ENCODE measurements at regions not wholly inside any gene's neighbourhood (a gene's known extent, or its start where the extent isn't known, plus 50 kb on each side); places are given as distances from the start of the nearest gene placed in this dataset.

- H3K4me1 ChIP-seq (replicated peaks; ENCODE audit: insufficient read depth), result no peaks in the 10 kb centered on the region
- no peaks in the 10 kb centered on the region for H3F3A ChIP-seq (ENCODE audit: insufficient read depth, low read depth)
- no peak overlapping the region for H3K4me2 ChIP-seq
- H3K9me2 ChIP-seq (ENCODE audit: insufficient read depth), result no peaks in the 10 kb centered on the region
- H3K36me3 ChIP-seq (ENCODE audit: low read depth), result no peaks in the 10 kb centered on the region
- no peak overlapping the region for H3K4me3 ChIP-seq
- no peak overlapping the region for H2AFZ ChIP-seq
- no peaks in the 10 kb centered on the region for H3K79me2 ChIP-seq (ENCODE audit: low read depth)
- no peaks in the 10 kb centered on the region for H4K20me1 ChIP-seq (ENCODE audit: insufficient read depth)
- TF ChIP-seq CTCF (conservative IDR thresholded peaks at IDR 0.05), result no peak
- no peak for TF ChIP-seq EZH2 (IDR thresholded peaks at IDR 0.05; ENCODE audit: low read depth)
- no peak for DNase-seq
- CTCF ChIA-PET, result no interaction called here
- H3K27me3 ChIP-seq (ENCODE audit: insufficient read depth, low read depth), result no peaks in the 10 kb centered on the region
- BruUV-seq (replicated peaks), result no TSS peak
- POLR2A ChIA-PET (ENCODE audit: unreplicated experiment), result no interaction called here
- intact Hi-C loops (cut with micrococcal nuclease; ENCODE audit: unreplicated experiment), result no loop called here
- H3K9me3 ChIP-seq (ENCODE audit: insufficient read depth, low read depth), result no peaks in the 10 kb centered on the region; the same call in 1 of the 2 replicates
- no peak overlapping the region for H3K27ac ChIP-seq
Observed at GRCh38 chr6:19712012-19712688, 125.0 kb upstream of the ID4 start.

GRCh38 chr6:19712998-19713397, 124.2 kb upstream of the ID4 start:
- POLR2A ChIA-PET (ENCODE audit: unreplicated experiment), result no interaction called here
- Histone ChIP-seq H3K36me3 (ENCODE audit: low read depth) (no peaks in the 10 kb centered on the region), H3K9me3 (ENCODE audit: insufficient read depth, low read depth) (no peaks in the 10 kb centered on the region; the same call in 1 of the 2 replicates), H3K27me3 (ENCODE audit: insufficient read depth, low read depth) (no peaks in the 10 kb centered on the region), H3F3A (ENCODE audit: insufficient read depth, low read depth) (no peaks in the 10 kb centered on the region), H3K4me2 (no peak overlapping the region), H3K27ac (no peak overlapping the region), H3K9me2 (ENCODE audit: insufficient read depth) (no peaks in the 10 kb centered on the region), H2AFZ (no peak overlapping the region), H3K79me2 (ENCODE audit: low read depth) (no peaks in the 10 kb centered on the region), H4K20me1 (ENCODE audit: insufficient read depth) (no peaks in the 10 kb centered on the region), H3K4me1 (replicated peaks; ENCODE audit: insufficient read depth) (no peaks in the 10 kb centered on the region), H3K4me3 (no peak overlapping the region)
- TF ChIP-seq CTCF (conservative IDR thresholded peaks at IDR 0.05) (no peak), EZH2 (IDR thresholded peaks at IDR 0.05; ENCODE audit: low read depth) (no peak)
- DNase-seq, result no peak
- CTCF ChIA-PET, result no interaction called here
- intact Hi-C loops (cut with micrococcal nuclease; ENCODE audit: unreplicated experiment), result no loop called here
- no TSS peak for BruUV-seq (replicated peaks)

GRCh38 chr6:19713411-19713810, 123.8 kb upstream of the ID4 start:
- DNase-seq, result no peak
- no peaks in the 10 kb centered on the region for H3K4me1 ChIP-seq (replicated peaks; ENCODE audit: insufficient read depth)
- no peaks in the 10 kb centered on the region for H3K79me2 ChIP-seq (ENCODE audit: low read depth)
- no peak overlapping the region for H3K27ac ChIP-seq
- no peak overlapping the region for H3K4me2 ChIP-seq
- H4K20me1 ChIP-seq (ENCODE audit: insufficient read depth), result no peaks in the 10 kb centered on the region
- POLR2A ChIA-PET (ENCODE audit: unreplicated experiment), result no interaction called here
- no peak overlapping the region for H3K4me3 ChIP-seq
- no TSS peak for BruUV-seq (replicated peaks)
- TF ChIP-seq CTCF (conservative IDR thresholded peaks at IDR 0.05) (no peak), EZH2 (IDR thresholded peaks at IDR 0.05; ENCODE audit: low read depth) (no peak)
- intact Hi-C loops (cut with micrococcal nuclease; ENCODE audit: unreplicated experiment), result no loop called here
- CTCF ChIA-PET, result no interaction called here
- H3K27me3 ChIP-seq (ENCODE audit: insufficient read depth, low read depth), result no peaks in the 10 kb centered on the region
- H3K36me3 ChIP-seq (ENCODE audit: low read depth), result no peaks in the 10 kb centered on the region
- no peaks in the 10 kb centered on the region; the same call in 1 of the 2 replicates for H3K9me3 ChIP-seq (ENCODE audit: insufficient read depth, low read depth)
- H3F3A ChIP-seq (ENCODE audit: insufficient read depth, low read depth), result no peaks in the 10 kb centered on the region
- no peak overlapping the region for H2AFZ ChIP-seq
- no peaks in the 10 kb centered on the region for H3K9me2 ChIP-seq (ENCODE audit: insufficient read depth)

Measured in PC-9 (cell line).